Hindlimb muscle (tissue), 1 donor: ENCODE measurements at regions not wholly inside any gene's neighbourhood (a gene's known extent, or its start where the extent isn't known, plus 50 kb on each side); places are given as distances from the start of the nearest gene placed in this dataset.
"Not testable (repeated sequence)": the region's sequence is repeated elsewhere in the genome, so short reads cannot be mapped to it uniquely, and the experiment has no call there.

Experiments
- DNase-seq: peaks from one replicate; pipeline ENCODE4 v3.0.0-alpha.2; 2013

- no peak for DNase-seq
These were observed 1023.5 kb downstream of the TYW1 start for GRCh38 chr7:68020102-68020501.

- DNase-seq: no peak
These were observed 1028.7 kb downstream of the TYW1 start for GRCh38 chr7:68025369-68025768.

- no peak for DNase-seq
These were observed 1033.9 kb downstream of the TYW1 start for GRCh38 chr7:68030530-68030929.

GRCh38 chr7:68031180-68031943 is 1034.7 kb downstream of the TYW1 start:
- DNase-seq: no peak

GRCh38 chr7:68038621-68039314 is 1042.1 kb downstream of the TYW1 start:
- no peak for DNase-seq

- DNase-seq: no peak
These were observed 1044.9 kb downstream of the TYW1 start for GRCh38 chr7:68041554-68041953.

- no peak for DNase-seq
These were observed 1046.9 kb downstream of the TYW1 start for GRCh38 chr7:68043546-68043945.

GRCh38 chr7:68050627-68051026 is 1054.0 kb downstream of the TYW1 start:
- no peak for DNase-seq

- DNase-seq: no peak
These were observed 1061.4 kb downstream of the TYW1 start for GRCh38 chr7:68058014-68058413.

- no peak for DNase-seq
These were observed 1066.5 kb downstream of the TYW1 start for GRCh38 chr7:68063171-68063570.

- no peak for DNase-seq
These were observed 1068.9 kb downstream of the TYW1 start for GRCh38 chr7:68065581-68065980.

- no peak for DNase-seq
These were observed 1071.2 kb downstream of the TYW1 start for GRCh38 chr7:68067845-68068244.

GRCh38 chr7:68070992-68071391 is 1074.4 kb downstream of the TYW1 start:
- DNase-seq: no peak

- DNase-seq: no peak
These were observed 1077.1 kb downstream of the TYW1 start for GRCh38 chr7:68073701-68074100.

- DNase-seq: no peak
These were observed 1077.6 kb downstream of the TYW1 start for GRCh38 chr7:68074242-68074641.

- no peak for DNase-seq
These were observed 1081.6 kb downstream of the TYW1 start for GRCh38 chr7:68078157-68078710.

GRCh38 chr7:68082066-68082960 is 1085.7 kb downstream of the TYW1 start:
- DNase-seq: not testable (repeated sequence)

- DNase-seq: not testable (repeated sequence)
These were observed 1086.5 kb downstream of the TYW1 start for GRCh38 chr7:68082961-68083657.

GRCh38 chr7:68087401-68087800 is 1090.8 kb downstream of the TYW1 start:
- DNase-seq: no peak

GRCh38 chr7:68088879-68089278 is 1092.2 kb downstream of the TYW1 start:
- no peak for DNase-seq

- not testable (repeated sequence) for DNase-seq
These were observed 1093.6 kb downstream of the TYW1 start for GRCh38 chr7:68090256-68090655.

- DNase-seq: no peak
These were observed 1106.7 kb downstream of the TYW1 start for GRCh38 chr7:68103319-68103718.
